ENCODE measurements at regions not wholly inside any gene's neighbourhood (a gene's known extent, or its start where the extent isn't known, plus 50 kb on each side); places are given as distances from the start of the nearest gene placed in this dataset.

GRCh38 chr13:62997696-62998095, 1582.0 kb upstream of the PCDH20 start:
- Histone ChIP-seq H3K4me3 (ENCODE audit: insufficient read depth, low read depth, low read length) (no peak overlapping the region), H3K18ac (ENCODE audit: low read depth, low read length) (no peak overlapping the region), H4K20me1 (ENCODE audit: insufficient read depth, low read length) (no peaks in the 10 kb centered on the region), H3K79me1 (ENCODE audit: low read depth in 1 of 2, low read length in 2 of 2) (no peaks in the 10 kb centered on the region), H3K4ac (ENCODE audit: low read depth, low read length) (no peak overlapping the region), H3K23ac (ENCODE audit: low read depth, low read length) (no peak overlapping the region), H2BK15ac (ENCODE audit: low read depth, low read length) (no peak overlapping the region), H3K9me1 (ENCODE audit: insufficient read depth, low read length) (0 out of 2 replicates have a peak, but pooled peaks cover 2% of the 10 kb centered on the region), H2BK5ac (ENCODE audit: low read depth, low read length, poor library complexity, severe bottlenecking) (no peak overlapping the region), H2AK5ac (ENCODE audit: low read depth, low read length) (no peak overlapping the region), H4K8ac (ENCODE audit: low read depth in 2 of 2, low read length in 2 of 2) (no peak overlapping the region), H3K14ac (replicated peaks; ENCODE audit: low read depth, low read length) (no peak overlapping the region), H2BK120ac (ENCODE audit: low read depth, low read length) (no peak overlapping the region), H3K9me3 (ENCODE audit: control insufficient read depth, insufficient read depth, low read length) (no peaks in the 10 kb centered on the region), H3K4me1 (ENCODE audit: control insufficient read depth, insufficient read depth, low read length) (no peaks in the 10 kb centered on the region), H3K27me3 (ENCODE audit: control insufficient read depth, insufficient read depth, low read length) (no peaks in the 10 kb centered on the region), H3K56ac (ENCODE audit: extremely low read depth, insufficient read depth, low read length) (no peak overlapping the region), H3K4me2 (ENCODE audit: low read depth, low read length) (no peak overlapping the region), H2AK9ac (replicated peaks; ENCODE audit: low read depth, low read length, poor library complexity) (no peak overlapping the region), H3K27ac (ENCODE audit: insufficient read depth, low read length) (no peak overlapping the region), H3K36me3 (ENCODE audit: control insufficient read depth, insufficient read depth, low read length) (no peaks in the 10 kb centered on the region), H2AFZ (replicated peaks; ENCODE audit: low read length, poor library complexity) (no peak overlapping the region), H4K5ac (ENCODE audit: low read depth, low read length) (no peak overlapping the region), H3K9ac (ENCODE audit: low read depth, low read length) (no peak overlapping the region), H4K91ac (ENCODE audit: insufficient read depth, low read depth, low read length) (no peak overlapping the region), H2BK20ac (ENCODE audit: low read depth, low read length) (no peak overlapping the region)
- no TSS peak for BruUV-seq (replicated peaks)
- WGBS, 2 experiments (ENCODE audit: extremely low coverage in 2 of 2, insufficient read length in 1 of 2), result no CpG with 5 or more reads among the region's 1 CpG
- no peak for TF ChIP-seq BHLHE40 (IDR thresholded peaks at IDR 0.05; ENCODE audit: low read depth, low read length)
- TF ChIP-seq MAZ (IDR thresholded peaks at IDR 0.05; ENCODE audit: borderline replicate concordance, low read depth, low read length), result no peak
- no peak for TF ChIP-seq CTCF (conservative IDR thresholded peaks at IDR 0.05; ENCODE audit: low read depth, low read length)
- TF ChIP-seq RFX5 (IDR thresholded peaks at IDR 0.05; ENCODE audit: low read depth, low read length), result no peak
- TF ChIP-seq NFE2L2 (IDR thresholded peaks at IDR 0.05; ENCODE audit: low read depth, low read length), result no peak
- no peak for TF ChIP-seq ELK1 (IDR thresholded peaks at IDR 0.05; ENCODE audit: borderline replicate concordance, low read depth, low read length)
- TF ChIP-seq CHD1 (IDR thresholded peaks at IDR 0.05; ENCODE audit: low read depth, low read length), result no peak
- TF ChIP-seq MAFK (IDR thresholded peaks at IDR 0.05; ENCODE audit: low read depth, low read length), result no peak
- TF ChIP-seq FOS (IDR thresholded peaks at IDR 0.05; ENCODE audit: low read depth, low read length), result no peak
- TF ChIP-seq SMC3 (IDR thresholded peaks at IDR 0.05; ENCODE audit: low read depth, low read length), result no peak
- no peak for TF ChIP-seq MXI1 (IDR thresholded peaks at IDR 0.05; ENCODE audit: borderline replicate concordance, low read depth, low read length)
- no peak for TF ChIP-seq USF2 (IDR thresholded peaks at IDR 0.05; ENCODE audit: low read depth, low read length)
- TF ChIP-seq RAD21 (IDR thresholded peaks at IDR 0.05; ENCODE audit: low read length), result no peak
- no peak for TF ChIP-seq POLR2A (IDR thresholded peaks at IDR 0.05; ENCODE audit: low read depth, low read length)
- dilution Hi-C loops (cut with HindIII; ENCODE audit: low sequenced_read_pairs, unreplicated experiment), result no loop called here
- intact Hi-C loops (cut with micrococcal nuclease), result no loop called here
- CTCF ChIA-PET, result interaction anchor here (0.5 to 0.6 kb wide), 2 partner anchors 35 to 700 kb away, joined by 3 read pairs; no protein-coding TSS in a partner anchor
- ATAC-seq (ENCODE audit: low read depth) (no peak; the same call in 1 of the 2 replicates), DNase-seq (no peak)
- in situ Hi-C loops (cut with MboI; ENCODE audit: low sequenced_read_pairs), result no loop called here
- POLR2A ChIA-PET (ENCODE audit: unreplicated experiment), result no interaction called here
